GM19043 (cell line): ENCODE measurements at regions not wholly inside any gene's neighbourhood (a gene's known extent, or its start where the extent isn't known, plus 50 kb on each side); places are given as distances from the start of the nearest gene placed in this dataset.
"Not testable (repeated sequence)": the region's sequence is repeated elsewhere in the genome, so short reads cannot be mapped to it uniquely, and the experiment has no call there.

Experiments used
- ATAC-seq: cut with Tn5 transposase; IDR thresholded peaks from one replicate; pipeline ENCODE4 v1.9.1; 2021; ENCODE audit warnings: low read depth; ENCODE audit not compliant: unreplicated experiment

DNA sequence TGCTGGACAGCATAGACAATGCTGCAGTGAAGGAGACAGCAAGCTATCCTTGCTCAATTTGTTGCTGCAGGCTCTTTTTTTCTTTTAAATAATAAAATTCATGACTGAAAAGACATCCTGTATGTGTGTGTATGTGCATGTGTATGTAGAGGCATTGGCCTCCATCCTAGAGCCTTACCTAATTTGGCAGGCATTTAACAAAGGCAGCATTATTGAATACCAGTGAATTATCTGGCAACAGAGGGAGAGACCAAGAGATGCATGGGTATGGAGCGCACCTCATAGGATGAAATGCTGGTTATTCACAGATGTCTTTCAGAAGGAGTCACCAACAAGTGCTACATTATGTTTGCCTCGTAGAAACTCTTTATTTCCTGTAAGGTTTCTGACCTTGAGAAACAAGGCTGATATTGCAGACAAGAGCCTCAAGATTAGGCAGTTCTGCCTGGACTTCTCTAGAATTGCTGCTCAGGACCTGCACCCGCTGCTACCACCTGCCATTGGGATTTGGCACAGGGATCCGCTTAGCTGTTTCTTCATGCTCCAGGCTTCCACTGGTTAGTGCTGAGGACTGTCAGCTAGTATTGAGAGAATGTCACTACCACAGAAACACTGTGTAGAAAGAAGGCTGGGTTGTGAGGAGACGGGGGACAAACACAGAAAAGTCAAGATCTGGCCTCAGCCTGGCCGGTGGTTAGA lies 247.7 kb upstream of the RFX3 start:
- ATAC-seq: no peak

DNA sequence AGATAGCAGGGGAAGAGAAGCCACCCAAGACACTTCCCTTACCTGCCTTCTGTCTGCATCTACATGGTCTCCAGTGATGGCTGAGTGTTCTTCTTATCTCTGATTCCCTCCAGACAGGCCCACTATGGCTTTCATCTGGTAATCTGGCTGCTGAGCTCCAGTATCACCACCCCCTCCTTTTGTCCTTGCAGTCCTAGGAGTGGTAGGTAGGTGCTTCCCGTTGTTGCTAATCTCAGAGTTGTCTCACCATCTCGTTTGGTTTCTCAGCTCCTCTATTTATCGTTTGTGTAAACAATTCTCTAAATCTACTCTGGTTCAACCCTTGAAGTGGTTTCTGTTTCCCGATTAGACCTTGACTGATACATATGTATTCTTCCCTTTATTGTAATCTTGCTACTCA lies 243.8 kb upstream of the RFX3 start:
- no peak for ATAC-seq

- ATAC-seq: no peak
Observed at GRCh38 chr9:3768712-3769457, 243.1 kb upstream of the RFX3 start.

GRCh38 chr9:3768286-3768685 lies 242.5 kb upstream of the RFX3 start:
- no peak for ATAC-seq

GRCh38 chr9:3762076-3762475 lies 236.3 kb upstream of the RFX3 start:
- ATAC-seq: no peak

DNA sequence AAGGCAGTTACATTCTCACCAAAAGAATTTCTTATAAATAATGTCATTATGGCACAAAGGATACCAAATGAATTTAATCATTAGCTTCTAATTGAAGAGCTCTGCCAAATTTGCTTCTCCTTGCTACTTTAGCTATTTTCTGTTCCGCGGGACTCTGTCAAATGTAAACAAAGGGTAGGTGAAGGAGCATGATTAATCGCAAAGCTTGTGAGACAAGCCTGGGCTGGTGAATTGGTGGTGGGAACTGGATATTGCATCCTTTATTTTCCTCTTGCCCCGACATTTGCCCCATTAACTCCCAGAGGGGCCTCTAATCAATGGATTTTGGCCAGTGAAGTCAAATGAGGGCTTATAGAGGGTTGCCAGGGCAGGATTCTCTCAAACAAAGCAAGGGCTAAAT lies 234.2 kb upstream of the RFX3 start:
- no peak for ATAC-seq

DNA sequence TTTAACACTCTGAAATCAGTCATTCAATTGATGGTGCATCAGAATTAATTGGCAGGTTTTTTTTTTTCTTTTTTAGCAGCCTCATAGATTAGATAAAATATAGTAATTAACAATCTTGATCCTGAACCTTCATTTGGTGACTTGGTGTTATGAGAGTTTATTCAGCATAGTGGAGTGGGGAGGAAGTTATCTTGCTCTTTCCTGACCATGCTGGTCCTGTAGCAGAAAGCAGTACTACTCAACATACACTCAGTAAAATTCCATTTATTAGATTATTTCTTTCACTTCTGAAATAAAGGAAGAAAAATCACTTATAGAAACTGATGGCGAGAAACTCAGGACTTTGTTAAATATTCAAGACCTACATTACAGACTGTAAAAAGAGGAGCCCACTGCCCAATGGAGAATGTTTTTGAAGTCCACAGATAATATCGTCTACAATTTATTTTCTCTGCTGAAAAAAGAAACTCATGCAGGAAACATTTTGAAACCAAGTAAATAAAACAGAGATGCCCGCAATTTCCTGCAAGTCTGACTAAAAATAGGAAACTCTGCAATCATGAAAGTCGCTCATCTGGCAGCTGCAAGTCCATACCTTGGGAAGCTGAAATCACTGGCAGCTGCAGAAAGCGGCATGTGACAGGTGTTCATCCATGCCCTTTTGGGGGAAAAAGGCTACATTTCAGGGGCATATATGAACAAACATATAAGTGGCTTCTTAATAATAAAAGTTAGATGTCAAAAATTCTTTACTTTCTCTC lies 233.2 kb upstream of the RFX3 start:
- no peak for ATAC-seq

- ATAC-seq: no peak
Observed at GRCh38 chr9:3756071-3756470, 230.3 kb upstream of the RFX3 start.

DNA sequence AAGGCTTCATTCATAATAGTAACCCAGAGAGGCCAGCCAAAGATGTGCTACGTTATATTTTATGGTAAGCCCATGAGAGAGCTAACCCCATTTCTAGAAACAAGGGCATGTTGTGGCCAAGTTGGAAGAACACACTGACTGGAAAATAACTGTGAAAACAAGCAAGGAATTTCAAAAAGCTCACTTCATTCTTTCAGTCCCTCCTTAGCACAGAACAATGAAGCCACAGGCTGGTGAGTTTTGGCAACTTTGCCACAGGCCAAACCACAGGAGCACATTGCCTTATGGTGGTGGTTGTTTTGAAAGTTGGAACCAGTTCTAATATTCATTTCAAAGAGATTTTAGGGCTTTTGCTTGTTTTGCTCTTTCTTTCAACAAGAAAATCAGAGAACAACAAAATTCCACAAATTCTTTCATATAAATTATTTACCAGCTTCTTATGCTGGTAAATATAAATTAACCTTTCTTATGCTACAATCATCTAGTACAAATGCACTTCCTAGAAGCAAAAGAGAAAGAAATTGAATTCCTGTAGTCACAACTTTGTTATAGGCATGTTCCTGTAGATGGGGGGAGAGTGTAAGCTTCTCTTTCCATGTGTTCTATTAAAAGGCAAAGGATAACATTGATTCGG lies 225.4 kb upstream of the RFX3 start:
- no peak for ATAC-seq

DNA sequence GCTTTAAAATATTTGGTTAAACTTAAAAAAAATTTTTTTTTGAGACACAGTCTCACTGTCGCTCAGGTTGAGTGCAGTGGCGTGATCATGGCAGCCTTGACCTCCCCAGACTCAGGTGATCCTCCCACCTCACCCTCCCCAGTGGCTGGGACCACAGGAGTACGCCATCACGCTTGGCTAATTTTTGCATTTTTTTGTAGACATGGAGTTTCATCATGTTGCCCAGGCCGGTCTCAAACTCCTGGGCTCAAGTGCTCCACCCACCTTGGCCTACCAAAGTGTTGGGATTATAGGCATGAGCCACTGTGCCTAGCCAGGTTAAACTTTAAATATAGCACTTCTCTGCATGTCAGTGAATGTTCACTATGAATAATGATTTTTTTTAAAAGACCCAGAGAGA lies 224.5 kb upstream of the RFX3 start:
- ATAC-seq: no peak

DNA sequence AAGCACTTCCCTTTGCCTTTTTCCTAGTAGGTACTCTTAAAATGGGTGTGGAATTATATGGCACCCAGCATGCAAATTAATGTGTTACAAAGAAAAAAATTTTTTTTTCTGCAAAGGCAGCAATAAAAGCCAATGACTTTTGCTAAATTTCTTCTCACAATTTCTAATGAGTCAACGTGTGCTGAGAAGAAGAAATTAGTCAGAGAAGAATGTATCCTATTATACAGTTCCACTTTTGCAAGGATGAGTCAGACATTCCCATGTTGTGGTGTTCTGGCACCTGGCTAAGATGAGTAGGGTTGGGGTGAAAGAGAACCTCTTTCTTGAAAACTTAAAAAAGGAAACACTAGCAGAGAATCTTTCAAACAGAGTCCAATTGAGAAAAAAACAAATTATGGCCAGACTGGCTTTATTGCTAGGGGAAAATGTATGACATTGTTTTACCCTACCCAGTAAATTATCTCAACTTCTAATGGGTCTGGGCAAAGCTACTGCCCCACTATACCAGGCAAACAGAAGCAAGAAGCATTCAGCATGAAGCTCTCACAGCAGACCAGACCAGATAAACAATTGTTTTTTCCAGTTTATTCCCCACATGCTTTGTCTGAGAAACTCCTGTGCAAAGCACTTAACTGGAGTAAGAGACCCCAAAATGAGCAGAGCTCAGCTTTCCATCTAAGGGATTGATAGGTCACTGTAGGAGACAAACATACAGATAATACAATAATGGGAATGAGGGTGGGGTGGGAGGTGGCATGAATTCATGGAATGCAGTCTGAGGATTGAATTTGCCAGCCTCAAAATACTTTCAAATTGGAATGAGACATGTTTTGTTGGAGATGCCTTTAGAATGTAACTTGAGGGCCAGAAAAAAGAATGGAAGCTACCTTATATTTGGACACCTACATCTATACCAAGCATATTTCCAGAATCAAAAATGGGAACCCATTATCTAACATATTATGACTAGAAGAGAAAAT lies 220.8 kb upstream of the RFX3 start:
- no peak for ATAC-seq

DNA sequence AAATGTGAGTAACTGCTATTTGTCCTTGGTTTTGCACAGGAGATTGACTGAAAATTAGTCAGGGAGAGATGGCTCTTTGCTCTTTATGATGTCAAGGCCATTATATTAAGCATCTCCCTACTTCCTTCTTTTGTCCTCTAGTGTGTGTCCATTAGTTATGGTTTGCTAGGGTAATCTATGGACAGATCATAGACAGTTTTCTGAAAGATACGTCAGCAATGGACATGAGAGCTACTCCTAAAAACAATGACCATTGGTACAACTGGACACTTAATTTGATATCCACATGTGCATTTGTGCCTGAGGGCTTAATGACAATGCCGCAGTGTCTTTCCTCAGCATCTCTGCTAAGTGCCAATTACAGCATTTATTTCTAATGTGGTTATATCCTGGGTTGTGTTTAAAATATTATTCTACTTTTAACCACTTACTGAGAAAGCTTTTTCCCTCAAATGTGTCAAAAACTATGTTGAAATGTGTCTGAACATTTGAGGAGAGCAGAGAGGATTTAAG lies 218.2 kb upstream of the RFX3 start:
- no peak for ATAC-seq

DNA sequence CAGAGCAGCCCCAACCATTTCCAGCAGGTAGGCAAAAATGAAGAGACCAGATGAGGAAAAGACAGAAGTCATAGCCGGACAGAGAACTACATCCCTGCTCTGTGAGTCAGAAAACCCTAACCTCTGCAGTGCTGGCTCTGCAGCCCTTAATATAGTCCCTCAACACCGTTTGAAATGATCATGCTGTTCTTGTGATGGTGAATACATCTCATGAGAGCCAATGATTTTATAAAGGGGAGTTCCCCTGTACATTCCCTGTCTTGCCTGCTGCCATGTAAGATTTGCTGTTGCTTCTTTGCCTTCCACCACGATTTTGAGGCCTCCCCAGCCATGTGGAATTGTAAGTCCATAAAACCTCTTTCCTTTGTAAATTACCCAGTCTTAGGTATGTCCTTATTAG lies 216.8 kb upstream of the RFX3 start:
- ATAC-seq: no peak

DNA sequence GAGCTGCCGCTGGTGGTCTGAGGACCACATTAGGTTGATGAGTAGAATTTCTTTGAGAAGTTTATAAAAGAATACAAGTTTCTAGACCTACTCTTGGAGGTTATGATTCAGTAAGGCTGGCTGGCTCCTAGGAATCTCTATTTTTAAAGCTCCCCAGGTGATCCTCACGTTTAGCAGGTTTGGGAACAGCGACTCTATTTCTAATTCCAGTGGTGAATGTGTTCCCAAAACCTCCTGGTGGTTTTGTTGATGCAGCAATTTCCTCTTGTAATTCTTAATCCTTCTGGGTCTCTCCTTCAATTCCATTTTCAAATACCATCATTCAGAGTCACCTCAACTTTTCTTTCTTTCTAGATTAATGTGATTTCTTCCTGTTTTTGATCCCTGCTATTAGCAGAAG lies 215.9 kb upstream of the RFX3 start:
- ATAC-seq: no peak

DNA sequence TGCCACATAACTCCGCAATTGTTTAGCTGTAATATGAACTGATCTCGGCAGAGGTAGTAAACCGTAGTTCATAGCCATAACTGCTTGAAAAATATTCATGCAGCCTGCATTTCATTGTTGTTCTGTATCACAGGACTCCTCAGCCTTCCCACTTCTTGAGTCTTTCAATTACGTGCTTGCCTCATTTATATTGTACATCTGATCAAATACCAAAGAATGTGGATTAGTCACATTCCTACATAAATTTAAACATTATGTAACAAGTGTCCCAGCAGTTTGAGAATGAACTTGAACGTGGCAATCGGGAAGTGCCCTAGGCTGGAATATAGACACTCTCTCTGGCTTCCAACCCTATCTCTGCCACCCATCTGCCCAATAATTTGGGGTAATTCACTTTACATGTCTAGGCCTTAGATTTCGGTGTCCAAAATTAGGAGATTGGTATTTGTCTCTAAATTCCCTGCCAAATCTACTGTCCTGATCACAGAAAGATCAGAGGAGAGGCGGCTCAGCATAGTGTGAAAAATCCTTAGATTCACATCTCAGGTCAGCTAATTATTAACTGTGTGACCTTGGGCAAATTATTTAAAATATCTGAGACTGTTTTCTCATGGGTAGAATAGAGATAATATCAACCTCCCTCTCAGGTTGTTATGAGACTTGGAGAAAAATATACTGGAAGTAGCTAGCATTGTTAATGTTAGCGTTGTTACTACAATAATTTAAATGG lies 215.1 kb upstream of the RFX3 start:
- no peak for ATAC-seq

DNA sequence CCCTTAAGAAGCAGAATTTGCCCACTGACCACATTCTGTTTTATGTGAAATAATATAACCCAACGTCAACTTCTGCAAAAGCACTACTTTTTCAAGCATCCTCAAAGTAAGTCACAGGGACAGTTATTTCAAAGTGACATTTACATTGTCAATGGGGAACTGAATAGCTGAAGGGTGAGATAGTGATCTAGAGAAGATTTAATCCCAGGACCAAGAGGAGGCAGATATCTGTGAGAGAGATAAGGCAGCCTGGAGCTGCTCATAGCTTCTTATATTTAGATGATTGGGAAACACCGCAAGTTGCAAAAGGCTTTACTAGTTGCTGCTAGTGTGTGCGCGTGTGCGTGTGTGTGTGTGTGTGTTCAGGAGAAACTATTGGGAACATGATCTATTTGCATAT lies 210.4 kb upstream of the RFX3 start:
- ATAC-seq: no peak

GRCh38 chr9:3735251-3735650 lies 209.4 kb upstream of the RFX3 start:
- ATAC-seq: no peak

- not testable (repeated sequence) for ATAC-seq
Observed at GRCh38 chr9:3733527-3734262, 207.9 kb upstream of the RFX3 start.

DNA sequence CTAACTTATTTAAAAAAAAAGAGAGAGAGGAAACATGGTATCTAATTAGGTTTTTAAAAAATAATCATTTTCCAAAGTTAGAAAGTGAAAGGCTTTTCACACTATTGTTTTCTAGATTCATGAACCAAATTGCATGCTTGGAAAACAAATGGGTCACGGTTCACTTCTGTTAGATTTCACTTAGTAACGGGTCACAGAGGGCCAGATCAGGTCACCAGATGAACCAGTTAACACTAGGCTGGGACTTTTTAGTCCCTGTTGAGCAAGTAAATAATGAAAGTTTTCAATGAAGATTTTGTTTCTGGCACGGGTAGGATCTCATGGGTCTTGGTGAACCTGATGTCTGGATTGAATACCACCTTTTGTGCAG lies 207.2 kb upstream of the RFX3 start:
- ATAC-seq: no peak
